OCI-LY7 (cell line): ENCODE measurements at regions not wholly inside any gene's neighbourhood (a gene's known extent, or its start where the extent isn't known, plus 50 kb on each side); places are given as distances from the start of the nearest gene placed in this dataset.

Experiments
- BruUV-seq: library from RNA; stranded (reverse); fragments of 400-500 nt; replicated peaks from 2 replicates; lab custom pipeline; 2021; lab: Mats Ljungman, UMichigan
- CTCF ChIA-PET: fragments of 300-600 bp; sonication (Branson Sonifier 250); formaldehyde crosslinking; loops from one replicate; lab custom pipeline; 2022; ENCODE audit warnings: antibody characterized with exemption; ENCODE audit not compliant: unreplicated experiment; lab: Charles Lee
- POLR2A ChIA-PET: fragments of 300-600 bp; sonication (Branson Sonifier 250); formaldehyde crosslinking; loops from one replicate; lab custom pipeline; 2022; ENCODE audit warnings: antibody characterized with exemption; lab: Charles Lee
- DNase-seq: peaks from one replicate; pipeline ENCODE4 v3.0.0-alpha.2; 2015; ENCODE audit warnings: low spot score
- H2AFZ ChIP-seq: fragments of 200-600 bp; sonication (generic), shearing (Covaris generic); 2 replicates; pipeline ENCODE4 v1.6.1; 2014; ENCODE audit warnings: mild to moderate bottlenecking, antibody characterized with exemption, low read length, moderate library complexity
- H3K27ac ChIP-seq: fragments of 200-600 bp; sonication (generic); 2 replicates; pipeline ENCODE4 v1.5.1; 2014; ENCODE audit warnings: mixed run types, low read depth, mild to moderate bottlenecking, moderate library complexity, low read length, inconsistent platforms; ENCODE audit not compliant: poor library complexity, severe bottlenecking
- H3K36me3 ChIP-seq: fragments of 200-600 bp; sonication (generic); 2 replicates; pipeline ENCODE4 v1.6.1; 2014; ENCODE audit warnings: mild to moderate bottlenecking, antibody characterized with exemption, low read length, moderate library complexity, mixed read lengths; ENCODE audit not compliant: insufficient read depth
- H3K4me1 ChIP-seq: fragments of 200-600 bp; sonication (generic); 2 replicates; pipeline ENCODE4 v1.5.1; 2014; ENCODE audit warnings: mild to moderate bottlenecking, low read length; ENCODE audit not compliant: insufficient read depth, poor library complexity, severe bottlenecking
- H3K4me2 ChIP-seq: fragments of 200-600 bp; sonication (generic); 2 replicates; pipeline ENCODE4 v1.6.1; 2014; ENCODE audit warnings: mild to moderate bottlenecking, low read length
- H3K4me3 ChIP-seq: fragments of 200-600 bp; sonication (generic); 2 replicates; pipeline ENCODE4 v1.5.1; 2014; ENCODE audit warnings: mild to moderate bottlenecking, low read depth, low read length; ENCODE audit not compliant: poor library complexity, severe bottlenecking
- H3K79me2 ChIP-seq: fragments of 200-600 bp; sonication (generic); 2 replicates; pipeline ENCODE4 v1.6.1; 2016; ENCODE audit warnings: low read depth, mild to moderate bottlenecking, low read length, moderate library complexity, mixed read lengths; ENCODE audit not compliant: insufficient read depth
- H3K9me2 ChIP-seq: fragments of 200-600 bp; sonication (generic); 2 replicates; pipeline ENCODE4 v1.6.1; 2016; ENCODE audit warnings: mild to moderate bottlenecking, low read length, mixed read lengths; ENCODE audit not compliant: insufficient read depth
- H3K9me3 ChIP-seq: fragments of 200-600 bp; sonication (generic); 2 replicates; pipeline ENCODE4 v1.6.1; 2014; ENCODE audit warnings: mild to moderate bottlenecking, mixed run types, low read length, mixed read lengths
- H4K20me1 ChIP-seq: fragments of 200-600 bp; sonication (generic); 2 replicates; pipeline ENCODE4 v1.6.1; 2014; ENCODE audit warnings: mild to moderate bottlenecking, antibody characterized with exemption, low read length, moderate library complexity, mixed read lengths; ENCODE audit not compliant: insufficient read depth
- EZH2phosphoT487 ChIP-seq: fragments of 200-600 bp; sonication (generic); IDR thresholded peaks from 2 replicates; pipeline ENCODE4 v1.6.1; 2018; ENCODE audit warnings: low read depth, borderline replicate concordance, mild to moderate bottlenecking, mixed run types, antibody characterized with exemption, low read length, moderate library complexity, mixed read lengths
- intact Hi-C: fragments of 100-400 bp; cut with micrococcal nuclease; formaldehyde crosslinking; loops from one replicate; pipeline ENCODE4 v1.10.0; 2022; ENCODE audit not compliant: unreplicated experiment
- TF ChIP-seq, protein P1 (sequence below): fragments of 200-600 bp; sonication (generic); conservative IDR thresholded peaks from 2 replicates; pipeline ENCODE4 v1.5.1; 2014; ENCODE audit warnings: mild to moderate bottlenecking, antibody characterized with exemption, low read length, moderate library complexity, mixed read lengths

DNA sequence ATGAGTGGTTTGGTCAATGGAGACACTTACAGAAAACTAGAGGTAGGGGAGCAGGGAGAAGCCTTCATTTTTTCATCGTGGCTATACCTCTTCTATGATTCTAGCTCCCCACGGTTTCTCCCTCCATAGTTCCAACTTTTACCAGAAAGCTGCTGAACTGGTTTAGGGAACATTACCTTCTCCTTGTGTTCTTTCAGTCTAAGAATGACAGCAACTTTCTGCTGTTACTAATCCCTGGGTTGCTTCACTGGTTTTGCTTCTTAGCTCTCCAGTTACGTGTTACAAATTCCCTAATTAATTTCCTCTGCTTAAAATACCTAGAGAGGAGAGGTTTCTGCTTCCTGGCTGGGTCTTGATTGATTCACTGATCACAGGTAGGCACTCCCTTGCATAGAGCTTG is 499.9 kb downstream of the SLC4A3 start:
- no peaks in the 10 kb centered on the region for H3K36me3 ChIP-seq
- H3K4me2 ChIP-seq = no peak overlapping the region
- TF ChIP-seq, protein P1, sequence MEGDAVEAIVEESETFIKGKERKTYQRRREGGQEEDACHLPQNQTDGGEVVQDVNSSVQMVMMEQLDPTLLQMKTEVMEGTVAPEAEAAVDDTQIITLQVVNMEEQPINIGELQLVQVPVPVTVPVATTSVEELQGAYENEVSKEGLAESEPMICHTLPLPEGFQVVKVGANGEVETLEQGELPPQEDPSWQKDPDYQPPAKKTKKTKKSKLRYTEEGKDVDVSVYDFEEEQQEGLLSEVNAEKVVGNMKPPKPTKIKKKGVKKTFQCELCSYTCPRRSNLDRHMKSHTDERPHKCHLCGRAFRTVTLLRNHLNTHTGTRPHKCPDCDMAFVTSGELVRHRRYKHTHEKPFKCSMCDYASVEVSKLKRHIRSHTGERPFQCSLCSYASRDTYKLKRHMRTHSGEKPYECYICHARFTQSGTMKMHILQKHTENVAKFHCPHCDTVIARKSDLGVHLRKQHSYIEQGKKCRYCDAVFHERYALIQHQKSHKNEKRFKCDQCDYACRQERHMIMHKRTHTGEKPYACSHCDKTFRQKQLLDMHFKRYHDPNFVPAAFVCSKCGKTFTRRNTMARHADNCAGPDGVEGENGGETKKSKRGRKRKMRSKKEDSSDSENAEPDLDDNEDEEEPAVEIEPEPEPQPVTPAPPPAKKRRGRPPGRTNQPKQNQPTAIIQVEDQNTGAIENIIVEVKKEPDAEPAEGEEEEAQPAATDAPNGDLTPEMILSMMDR = no peak
- TF ChIP-seq EZH2phosphoT487 = no peak
- intact Hi-C loops = no loop called here
- H4K20me1 ChIP-seq = no peaks in the 10 kb centered on the region
- DNase-seq = no peak
- CTCF ChIA-PET = no interaction called here
- BruUV-seq = no TSS peak
- H2AFZ ChIP-seq = no peak overlapping the region
- H3K27ac ChIP-seq = no peak overlapping the region
- POLR2A ChIA-PET = no interaction called here
- H3K79me2 ChIP-seq = no peaks in the 10 kb centered on the region
- H3K9me2 ChIP-seq = no peaks in the 10 kb centered on the region
- no peaks in the 10 kb centered on the region for H3K9me3 ChIP-seq
- H3K4me3 ChIP-seq = no peak overlapping the region
- no peaks in the 10 kb centered on the region for H3K4me1 ChIP-seq

DNA sequence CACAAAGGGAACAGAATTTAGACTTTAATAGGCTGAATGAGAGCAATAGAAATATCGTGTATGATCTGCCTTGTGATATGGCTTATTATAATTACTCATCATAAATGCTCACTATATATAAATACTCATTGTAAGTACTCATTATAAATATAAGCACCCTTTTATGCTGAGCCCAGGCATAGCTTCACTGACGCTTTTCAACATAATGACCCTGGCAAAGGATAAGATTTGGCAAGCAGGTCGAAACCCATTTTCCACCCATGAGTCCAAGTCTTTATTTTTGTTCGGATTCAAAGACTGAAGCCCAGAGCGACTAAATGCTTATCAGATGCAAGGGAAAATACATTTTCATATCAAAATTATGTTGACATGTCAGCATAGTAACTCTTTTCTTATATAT is 500.4 kb downstream of the SLC4A3 start:
- Histone ChIP-seq H3K79me2 (no peaks in the 10 kb centered on the region), H3K9me2 (no peaks in the 10 kb centered on the region), H3K27ac (no peak overlapping the region), H3K4me2 (no peak overlapping the region), H3K36me3 (no peaks in the 10 kb centered on the region), H3K9me3 (no peaks in the 10 kb centered on the region), H3K4me3 (no peak overlapping the region), H3K4me1 (no peaks in the 10 kb centered on the region), H2AFZ (no peak overlapping the region), H4K20me1 (no peaks in the 10 kb centered on the region)
- no TSS peak for BruUV-seq
- DNase-seq = no peak
- TF ChIP-seq, protein P1 = no peak
- TF ChIP-seq EZH2phosphoT487 = no peak
- intact Hi-C loops = no loop called here
- ChIA-PET POLR2A (no interaction called here), CTCF (no interaction called here)

DNA sequence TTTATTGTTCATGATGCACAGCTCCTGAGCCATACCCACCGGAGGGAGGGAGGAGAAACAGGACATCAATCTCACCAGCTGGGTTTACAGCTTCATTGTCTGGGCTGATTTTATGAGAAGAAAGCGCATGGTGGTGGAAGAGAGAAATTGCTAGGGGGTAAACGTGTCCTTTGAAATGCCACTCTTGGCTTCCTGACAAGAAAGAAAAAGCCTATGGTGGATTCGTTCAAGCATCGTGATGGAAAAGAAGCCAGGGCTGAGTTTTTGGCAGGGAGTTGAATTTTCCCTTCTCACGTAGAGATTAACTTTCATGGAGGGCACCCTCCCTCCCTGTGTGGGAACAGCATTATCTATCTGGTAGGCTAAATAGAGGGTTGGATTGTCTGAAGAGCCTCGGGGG is 502.0 kb downstream of the SLC4A3 start:
- Histone ChIP-seq H3K27ac (no peak overlapping the region), H3K36me3 (no peaks in the 10 kb centered on the region), H3K4me3 (no peak overlapping the region), H3K9me2 (no peaks in the 10 kb centered on the region), H3K4me1 (no peaks in the 10 kb centered on the region), H3K9me3 (no peaks in the 10 kb centered on the region), H3K4me2 (no peak overlapping the region), H3K79me2 (no peaks in the 10 kb centered on the region), H2AFZ (no peak overlapping the region), H4K20me1 (no peaks in the 10 kb centered on the region)
- DNase-seq = no peak
- BruUV-seq = no TSS peak
- intact Hi-C loops = no loop called here
- ChIA-PET POLR2A (no interaction called here), CTCF (no interaction called here)
- TF ChIP-seq, protein P1 = no peak
- TF ChIP-seq EZH2phosphoT487 = no peak
